ENCODE measurements at regions not wholly inside any gene's neighbourhood (a gene's known extent, or its start where the extent isn't known, plus 50 kb on each side); places are given as distances from the start of the nearest gene placed in this dataset.

GRCh38 chr10:58976254-58976653, 200.2 kb upstream of the PHYHIPL start:
- no peak for TF ChIP-seq CTCF (IDR thresholded peaks at IDR 0.05)
- no peak for TF ChIP-seq POLR2A (IDR thresholded peaks at IDR 0.05)
